Sigmoid colon (tissue), 4 donors: ENCODE measurements at regions not wholly inside any gene's neighbourhood (a gene's known extent, or its start where the extent isn't known, plus 50 kb on each side); places are given as distances from the start of the nearest gene placed in this dataset.

Source experiments
- CTCF ChIP-seq, 4 experiments: fragments of 450-650 bp in 3 of 4; fragments of 200-600 bp in 1 of 4; IDR thresholded peaks; one replicate each; pipeline ENCODE4 v1.5.1; 2016 to 2019; ENCODE audit warnings: antibody characterized with exemption in 4 of 4, mild to moderate bottlenecking in 3 of 4, moderate library complexity in 2 of 4
- EP300 ChIP-seq, 4 donors: sonication (generic); formaldehyde crosslinking; IDR thresholded peaks; one replicate each; pipeline ENCODE4 v1.6.1; 2017; ENCODE audit warnings: antibody characterized with exemption in 4 of 4
- POLR2A ChIP-seq, 2 donors: fragments of 450-650 bp; IDR thresholded peaks; one replicate each; pipeline ENCODE4 v1.6.1; 2016; ENCODE audit warnings: antibody characterized with exemption in 2 of 2, mild to moderate bottlenecking in 2 of 2, moderate library complexity in 2 of 2
- POLR2AphosphoS5 ChIP-seq, 4 donors: sonication (generic); formaldehyde crosslinking; IDR thresholded peaks; one replicate each; pipeline ENCODE4 v1.6.1; 2017; ENCODE audit warnings: antibody characterized with exemption in 4 of 4

- no peak for TF ChIP-seq CTCF (IDR thresholded peaks at IDR 0.05)
- no peak for TF ChIP-seq POLR2AphosphoS5 (IDR thresholded peaks at IDR 0.05)
- TF ChIP-seq EP300 (IDR thresholded peaks at IDR 0.05) = no peak
- no peak for TF ChIP-seq POLR2A (IDR thresholded peaks at IDR 0.05)
Observed at GRCh38 chr4:180430283-180430682, 1812.9 kb upstream of the TENM3 start.
